ENCODE measurements at regions not wholly inside any gene's neighbourhood (a gene's known extent, or its start where the extent isn't known, plus 50 kb on each side); places are given as distances from the start of the nearest gene placed in this dataset.

- Histone ChIP-seq H3K27me3 (ENCODE audit: control insufficient read depth, insufficient read depth, low read length) (no peaks in the 10 kb centered on the region), H3K9ac (ENCODE audit: low read length in 3 of 3) (no peak overlapping the region), H3K27ac (ENCODE audit: low read depth in 2 of 2, low read length in 2 of 2) (no peak overlapping the region), H3K4me3 (ENCODE audit: low read length in 3 of 3) (no peak overlapping the region), H3K4me1 (ENCODE audit: control insufficient read depth in 2 of 3, insufficient read depth in 2 of 3, low read depth in 1 of 3, low read length in 3 of 3) (no peaks in the 10 kb centered on the region), H3K36me3 (ENCODE audit: control insufficient read depth in 2 of 3, insufficient read depth in 3 of 3, low read length in 3 of 3) (no peaks in the 10 kb centered on the region), H3K9me3 (ENCODE audit: control insufficient read depth in 2 of 3, insufficient read depth in 1 of 3, low read length in 3 of 3) (no peaks in the 10 kb centered on the region)
- peak; percentile 85 for FAIRE-seq
- no peak for TF ChIP-seq CTCF (IDR thresholded peaks at IDR 0.05; ENCODE audit: borderline replicate concordance, extremely low read depth, insufficient read depth)
- intact Hi-C loops (cut with DNase I), result no loop called here
- DNase-seq, result no peak
Observed at GRCh38 chr7:79552463-79552862, 99.0 kb upstream of the MAGI2 start.

- no peak for DNase-seq
- no peaks in the 10 kb centered on the region for H3K4me1 ChIP-seq (ENCODE audit: control insufficient read depth in 2 of 3, insufficient read depth in 2 of 3, low read depth in 1 of 3, low read length in 3 of 3)
- FAIRE-seq, result no peak
- intact Hi-C loops (cut with DNase I), result no loop called here
- no peaks in the 10 kb centered on the region for H3K36me3 ChIP-seq (ENCODE audit: control insufficient read depth in 2 of 3, insufficient read depth in 3 of 3, low read length in 3 of 3)
- no peak overlapping the region for H3K9ac ChIP-seq (ENCODE audit: low read length in 3 of 3)
- H3K27me3 ChIP-seq (ENCODE audit: control insufficient read depth, insufficient read depth, low read length), result no peaks in the 10 kb centered on the region
- no peaks in the 10 kb centered on the region for H3K9me3 ChIP-seq (ENCODE audit: control insufficient read depth in 2 of 3, insufficient read depth in 1 of 3, low read length in 3 of 3)
- no peak for TF ChIP-seq CTCF (IDR thresholded peaks at IDR 0.05; ENCODE audit: borderline replicate concordance, extremely low read depth, insufficient read depth)
- H3K4me3 ChIP-seq (ENCODE audit: low read length in 3 of 3), result no peak overlapping the region
- H3K27ac ChIP-seq (ENCODE audit: low read depth in 2 of 2, low read length in 2 of 2), result no peak overlapping the region
Observed at GRCh38 chr7:79548727-79549126, 95.3 kb upstream of the MAGI2 start.

- Histone ChIP-seq H3K9me3 (ENCODE audit: control insufficient read depth in 2 of 3, insufficient read depth in 1 of 3, low read length in 3 of 3) (no peaks in the 10 kb centered on the region), H3K4me1 (ENCODE audit: control insufficient read depth in 2 of 3, insufficient read depth in 2 of 3, low read depth in 1 of 3, low read length in 3 of 3) (no peaks in the 10 kb centered on the region), H3K4me3 (ENCODE audit: low read length in 3 of 3) (no peak overlapping the region), H3K27ac (ENCODE audit: low read depth in 2 of 2, low read length in 2 of 2) (no peak overlapping the region), H3K27me3 (ENCODE audit: control insufficient read depth, insufficient read depth, low read length) (no peaks in the 10 kb centered on the region), H3K9ac (ENCODE audit: low read length in 3 of 3) (no peak overlapping the region), H3K36me3 (ENCODE audit: control insufficient read depth in 2 of 3, insufficient read depth in 3 of 3, low read length in 3 of 3) (no peaks in the 10 kb centered on the region)
- intact Hi-C loops (cut with DNase I), result no loop called here
- no peak for FAIRE-seq
- no peak for TF ChIP-seq CTCF (IDR thresholded peaks at IDR 0.05; ENCODE audit: borderline replicate concordance, extremely low read depth, insufficient read depth)
- DNase-seq, result no peak
Observed at GRCh38 chr7:79547132-79547531, 93.7 kb upstream of the MAGI2 start.

DNA sequence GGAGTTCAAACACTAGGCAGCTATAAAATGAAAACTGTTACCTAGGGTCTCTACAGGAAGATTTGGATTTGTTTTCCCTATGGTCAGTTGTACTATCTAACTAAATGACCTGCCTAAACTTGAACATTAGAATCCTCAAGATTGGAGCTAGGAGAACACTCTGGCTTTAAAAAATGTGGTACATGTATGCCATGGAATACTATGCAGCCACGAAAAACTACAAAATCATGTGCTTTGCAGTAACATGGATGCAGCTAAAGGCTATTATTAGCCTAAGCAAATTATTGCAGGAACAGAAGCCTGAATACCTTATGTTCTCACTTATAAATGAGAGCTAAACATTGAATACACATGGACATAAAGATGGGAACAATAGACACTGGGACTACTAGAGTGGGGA lies 87.1 kb upstream of the MAGI2 start:
- H3K36me3 ChIP-seq (ENCODE audit: control insufficient read depth in 2 of 3, insufficient read depth in 3 of 3, low read length in 3 of 3), result no peaks in the 10 kb centered on the region
- DNase-seq (no peak), FAIRE-seq (no peak)
- no peak overlapping the region for H3K9ac ChIP-seq (ENCODE audit: low read length in 3 of 3)
- H3K9me3 ChIP-seq (ENCODE audit: control insufficient read depth in 2 of 3, insufficient read depth in 1 of 3, low read length in 3 of 3), result no peaks in the 10 kb centered on the region
- no peak overlapping the region for H3K4me3 ChIP-seq (ENCODE audit: low read length in 3 of 3)
- no peaks in the 10 kb centered on the region for H3K4me1 ChIP-seq (ENCODE audit: control insufficient read depth in 2 of 3, insufficient read depth in 2 of 3, low read depth in 1 of 3, low read length in 3 of 3)
- no peak overlapping the region for H3K27ac ChIP-seq (ENCODE audit: low read depth in 2 of 2, low read length in 2 of 2)
- intact Hi-C loops (cut with DNase I), result no loop called here
- H3K27me3 ChIP-seq (ENCODE audit: control insufficient read depth, insufficient read depth, low read length), result no peaks in the 10 kb centered on the region
- no peak for TF ChIP-seq CTCF (IDR thresholded peaks at IDR 0.05; ENCODE audit: borderline replicate concordance, extremely low read depth, insufficient read depth)
